ENCODE measurements at regions not wholly inside any gene's neighbourhood (a gene's known extent, or its start where the extent isn't known, plus 50 kb on each side); places are given as distances from the start of the nearest gene placed in this dataset.
"Not testable (repeated sequence)": the region's sequence is repeated elsewhere in the genome, so short reads cannot be mapped to it uniquely, and the experiment has no call there.

DNA sequence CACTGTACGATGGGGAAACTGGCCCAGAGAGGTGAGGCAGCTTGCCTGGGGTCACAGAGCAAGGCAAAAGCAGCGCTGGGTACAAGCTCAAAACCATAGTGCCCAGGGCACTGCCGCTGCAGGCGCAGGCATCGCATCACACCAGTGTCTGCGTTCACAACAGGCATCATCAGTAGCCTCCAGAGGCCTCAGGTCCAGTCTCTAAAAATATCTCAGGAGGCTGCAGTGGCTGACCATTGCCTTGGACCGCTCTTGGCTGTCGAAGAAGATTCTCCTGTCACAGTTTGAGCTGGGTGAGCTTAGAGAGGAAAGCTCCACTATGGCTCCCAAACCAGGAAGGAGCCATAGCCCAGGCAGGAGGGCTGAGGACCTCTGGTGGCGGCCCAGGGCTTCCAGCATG lies 51.2 kb upstream of the IQSEC3 start:
- POLR2A ChIA-PET (ENCODE audit: unreplicated experiment); ATAC-seq; H3K9me2 ChIP-seq (replicated peaks; ENCODE audit: low read length); H3K4me3 ChIP-seq (ENCODE audit: low read length); intact Hi-C loops (cut with micrococcal nuclease); H3K4me2 ChIP-seq (ENCODE audit: low read length); H4K20me1 ChIP-seq (ENCODE audit: low read length); H3F3A ChIP-seq (ENCODE audit: low read length, unreplicated experiment); H3K9ac ChIP-seq (ENCODE audit: low read length); CTCF ChIA-PET; H3K27ac ChIP-seq (ENCODE audit: low read length); H3K36me3 ChIP-seq (ENCODE audit: low read depth, low read length); H3K4me1 ChIP-seq (ENCODE audit: insufficient read depth, low read length); H3K9me3 ChIP-seq (ENCODE audit: low read length); BruUV-seq (replicated peaks); H2AFZ ChIP-seq (ENCODE audit: low read length); H3K27me3 ChIP-seq (ENCODE audit: low read length); DNase-seq; H3K79me2 ChIP-seq (ENCODE audit: low read length): not testable (repeated sequence)

DNA sequence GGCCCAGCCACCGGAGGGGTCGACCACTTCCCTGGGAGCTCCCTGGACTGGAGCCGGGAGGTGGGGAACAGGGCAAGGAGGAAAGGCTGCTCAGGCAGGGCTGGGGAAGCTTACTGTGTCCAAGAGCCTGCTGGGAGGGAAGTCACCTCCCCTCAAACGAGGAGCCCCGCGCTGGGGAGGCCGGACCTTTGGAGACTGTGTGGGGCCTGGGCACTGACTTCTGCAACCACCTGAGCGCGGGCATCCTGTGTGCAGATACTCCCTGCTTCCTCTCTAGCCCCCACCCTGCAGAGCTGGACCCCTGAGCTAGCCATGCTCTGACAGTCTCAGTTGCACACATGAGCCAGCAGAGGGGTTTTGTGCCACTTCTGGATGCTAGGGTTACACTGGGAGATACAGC lies 50.5 kb upstream of the IQSEC3 start:
- H3K9ac ChIP-seq (ENCODE audit: low read length); H3K79me2 ChIP-seq (ENCODE audit: low read length); H3K27me3 ChIP-seq (ENCODE audit: low read length); BruUV-seq (replicated peaks); H3K9me3 ChIP-seq (ENCODE audit: low read length); H3K4me1 ChIP-seq (ENCODE audit: insufficient read depth, low read length); H4K20me1 ChIP-seq (ENCODE audit: low read length); H3F3A ChIP-seq (ENCODE audit: low read length, unreplicated experiment); H3K4me2 ChIP-seq (ENCODE audit: low read length); H3K4me3 ChIP-seq (ENCODE audit: low read length); CTCF ChIA-PET; H3K36me3 ChIP-seq (ENCODE audit: low read depth, low read length); POLR2A ChIA-PET (ENCODE audit: unreplicated experiment); DNase-seq; H3K9me2 ChIP-seq (replicated peaks; ENCODE audit: low read length); H2AFZ ChIP-seq (ENCODE audit: low read length); H3K27ac ChIP-seq (ENCODE audit: low read length); ATAC-seq; intact Hi-C loops (cut with micrococcal nuclease): not testable (repeated sequence)

DNA sequence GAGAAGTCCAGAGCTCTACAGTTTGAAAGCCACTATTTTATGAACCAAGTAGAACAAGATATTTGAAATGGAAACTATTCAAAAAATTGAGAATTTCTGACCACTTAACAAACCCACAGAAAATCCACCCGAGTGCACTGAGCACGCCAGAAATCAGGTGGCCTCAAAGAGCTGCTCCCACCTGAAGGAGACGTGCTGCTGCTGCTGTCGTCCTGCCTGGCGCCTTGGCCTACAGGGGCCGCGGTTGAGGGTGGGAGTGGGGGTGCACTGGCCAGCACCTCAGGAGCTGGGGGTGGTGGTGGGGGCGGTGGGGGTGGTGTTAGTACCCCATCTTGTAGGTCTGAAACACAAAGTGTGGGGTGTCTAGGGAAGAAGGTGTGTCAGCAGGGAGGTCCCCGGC lies 50.0 kb upstream of the IQSEC3 start:
- H3K27ac ChIP-seq (ENCODE audit: low read length); H3K36me3 ChIP-seq (ENCODE audit: low read depth, low read length); ATAC-seq; CTCF ChIA-PET; H2AFZ ChIP-seq (ENCODE audit: low read length); H3K4me3 ChIP-seq (ENCODE audit: low read length); H3K9me2 ChIP-seq (replicated peaks; ENCODE audit: low read length); BruUV-seq (replicated peaks); POLR2A ChIA-PET (ENCODE audit: unreplicated experiment); H3F3A ChIP-seq (ENCODE audit: low read length, unreplicated experiment); H3K9ac ChIP-seq (ENCODE audit: low read length); H3K4me1 ChIP-seq (ENCODE audit: insufficient read depth, low read length); H3K4me2 ChIP-seq (ENCODE audit: low read length); H3K9me3 ChIP-seq (ENCODE audit: low read length); intact Hi-C loops (cut with micrococcal nuclease); H3K27me3 ChIP-seq (ENCODE audit: low read length); DNase-seq; H3K79me2 ChIP-seq (ENCODE audit: low read length); H4K20me1 ChIP-seq (ENCODE audit: low read length): not testable (repeated sequence)

Measured in PC-3 (cell line).